ENCODE measurements at regions not wholly inside any gene's neighbourhood (a gene's known extent, or its start where the extent isn't known, plus 50 kb on each side); places are given as distances from the start of the nearest gene placed in this dataset.

- no peak for TF ChIP-seq CTCF (IDR thresholded peaks at IDR 0.05)
- TF ChIP-seq POLR2A (IDR thresholded peaks at IDR 0.05) = no peak
These were observed 240.4 kb upstream of the TNRC6C start for GRCh38 chr17:77717941-77718668.
